HL-60 (cell line): ENCODE measurements at regions not wholly inside any gene's neighbourhood (a gene's known extent, or its start where the extent isn't known, plus 50 kb on each side); places are given as distances from the start of the nearest gene placed in this dataset.

Experiments
- GABPA ChIP-seq: IDR thresholded peaks from 2 replicates; pipeline ENCODE4 v1.6.1; 2012; ENCODE audit warnings: low read depth
- POLR2AphosphoS5 ChIP-seq: IDR thresholded peaks from 2 replicates; pipeline ENCODE4 v1.6.1; 2012; ENCODE audit warnings: low read depth
- SPI1 ChIP-seq: IDR thresholded peaks from 2 replicates; pipeline ENCODE4 v1.6.1; 2012; ENCODE audit warnings: low read depth, mild to moderate bottlenecking, borderline replicate concordance
- TF ChIP-seq, protein P1 (sequence below): IDR thresholded peaks from one replicate; pipeline ENCODE4 v1.5.1; 2011; ENCODE audit warnings: low read length, control low read depth, inconsistent platforms; ENCODE audit not compliant: insufficient read depth
- TF ChIP-seq, protein P2 (sequence below): IDR thresholded peaks from 2 replicates; pipeline ENCODE4 v1.6.1; 2012; ENCODE audit warnings: low read depth; ENCODE audit not compliant: insufficient replicate concordance

DNA sequence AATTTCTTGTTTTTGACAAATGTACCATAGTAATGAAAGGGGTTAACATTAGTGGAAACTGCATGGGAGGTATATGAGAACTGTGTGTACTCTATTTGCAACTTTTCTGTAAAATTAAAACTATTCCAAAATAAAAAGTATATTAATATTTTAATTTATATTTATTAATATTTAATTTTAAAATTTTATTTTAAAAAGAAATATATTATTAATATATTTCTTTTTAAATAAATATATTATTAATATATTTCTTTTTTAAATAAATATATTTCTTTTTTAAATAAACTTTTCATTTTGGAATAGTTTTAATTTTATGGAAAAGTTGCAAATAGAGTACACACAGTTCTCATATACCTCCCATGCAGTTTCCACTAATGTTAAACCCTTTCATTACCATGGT, 101.1 kb upstream of the SLC7A1 start:
- TF ChIP-seq GABPA, result no peak
- TF ChIP-seq, protein P1, sequence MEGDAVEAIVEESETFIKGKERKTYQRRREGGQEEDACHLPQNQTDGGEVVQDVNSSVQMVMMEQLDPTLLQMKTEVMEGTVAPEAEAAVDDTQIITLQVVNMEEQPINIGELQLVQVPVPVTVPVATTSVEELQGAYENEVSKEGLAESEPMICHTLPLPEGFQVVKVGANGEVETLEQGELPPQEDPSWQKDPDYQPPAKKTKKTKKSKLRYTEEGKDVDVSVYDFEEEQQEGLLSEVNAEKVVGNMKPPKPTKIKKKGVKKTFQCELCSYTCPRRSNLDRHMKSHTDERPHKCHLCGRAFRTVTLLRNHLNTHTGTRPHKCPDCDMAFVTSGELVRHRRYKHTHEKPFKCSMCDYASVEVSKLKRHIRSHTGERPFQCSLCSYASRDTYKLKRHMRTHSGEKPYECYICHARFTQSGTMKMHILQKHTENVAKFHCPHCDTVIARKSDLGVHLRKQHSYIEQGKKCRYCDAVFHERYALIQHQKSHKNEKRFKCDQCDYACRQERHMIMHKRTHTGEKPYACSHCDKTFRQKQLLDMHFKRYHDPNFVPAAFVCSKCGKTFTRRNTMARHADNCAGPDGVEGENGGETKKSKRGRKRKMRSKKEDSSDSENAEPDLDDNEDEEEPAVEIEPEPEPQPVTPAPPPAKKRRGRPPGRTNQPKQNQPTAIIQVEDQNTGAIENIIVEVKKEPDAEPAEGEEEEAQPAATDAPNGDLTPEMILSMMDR, result no peak
- TF ChIP-seq SPI1, result no peak
- TF ChIP-seq, protein P2, sequence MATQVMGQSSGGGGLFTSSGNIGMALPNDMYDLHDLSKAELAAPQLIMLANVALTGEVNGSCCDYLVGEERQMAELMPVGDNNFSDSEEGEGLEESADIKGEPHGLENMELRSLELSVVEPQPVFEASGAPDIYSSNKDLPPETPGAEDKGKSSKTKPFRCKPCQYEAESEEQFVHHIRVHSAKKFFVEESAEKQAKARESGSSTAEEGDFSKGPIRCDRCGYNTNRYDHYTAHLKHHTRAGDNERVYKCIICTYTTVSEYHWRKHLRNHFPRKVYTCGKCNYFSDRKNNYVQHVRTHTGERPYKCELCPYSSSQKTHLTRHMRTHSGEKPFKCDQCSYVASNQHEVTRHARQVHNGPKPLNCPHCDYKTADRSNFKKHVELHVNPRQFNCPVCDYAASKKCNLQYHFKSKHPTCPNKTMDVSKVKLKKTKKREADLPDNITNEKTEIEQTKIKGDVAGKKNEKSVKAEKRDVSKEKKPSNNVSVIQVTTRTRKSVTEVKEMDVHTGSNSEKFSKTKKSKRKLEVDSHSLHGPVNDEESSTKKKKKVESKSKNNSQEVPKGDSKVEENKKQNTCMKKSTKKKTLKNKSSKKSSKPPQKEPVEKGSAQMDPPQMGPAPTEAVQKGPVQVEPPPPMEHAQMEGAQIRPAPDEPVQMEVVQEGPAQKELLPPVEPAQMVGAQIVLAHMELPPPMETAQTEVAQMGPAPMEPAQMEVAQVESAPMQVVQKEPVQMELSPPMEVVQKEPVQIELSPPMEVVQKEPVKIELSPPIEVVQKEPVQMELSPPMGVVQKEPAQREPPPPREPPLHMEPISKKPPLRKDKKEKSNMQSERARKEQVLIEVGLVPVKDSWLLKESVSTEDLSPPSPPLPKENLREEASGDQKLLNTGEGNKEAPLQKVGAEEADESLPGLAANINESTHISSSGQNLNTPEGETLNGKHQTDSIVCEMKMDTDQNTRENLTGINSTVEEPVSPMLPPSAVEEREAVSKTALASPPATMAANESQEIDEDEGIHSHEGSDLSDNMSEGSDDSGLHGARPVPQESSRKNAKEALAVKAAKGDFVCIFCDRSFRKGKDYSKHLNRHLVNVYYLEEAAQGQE, result no peak
- no peak for TF ChIP-seq POLR2AphosphoS5
